HG02759 (cell line): ENCODE measurements at regions not wholly inside any gene's neighbourhood (a gene's known extent, or its start where the extent isn't known, plus 50 kb on each side); places are given as distances from the start of the nearest gene placed in this dataset.

Source experiments
- ATAC-seq: cut with Tn5 transposase; IDR thresholded peaks from one replicate; pipeline ENCODE4 v1.9.1; 2021; ENCODE audit warnings: mild to moderate bottlenecking, moderate library complexity; ENCODE audit not compliant: unreplicated experiment

DNA sequence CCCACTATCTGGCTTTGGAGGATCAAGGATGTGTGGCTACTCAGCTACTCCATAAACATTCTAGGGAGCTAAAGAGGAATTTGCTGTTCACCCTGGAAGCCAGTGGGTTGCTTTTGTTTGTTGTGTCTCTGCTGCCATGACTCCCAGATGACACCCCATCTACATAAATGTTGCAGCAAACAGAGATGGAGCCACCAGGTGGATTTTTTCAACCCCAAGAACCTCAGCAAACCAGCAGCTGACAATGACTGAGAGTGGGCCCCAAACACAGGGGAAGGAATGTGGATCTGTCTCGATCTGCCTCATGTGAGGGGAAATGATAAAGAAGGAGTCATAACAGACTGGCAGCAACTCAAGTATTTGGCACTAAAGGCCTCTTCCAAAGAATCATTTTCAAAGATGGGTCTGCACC is 132.7 kb upstream of the TNC start:
- ATAC-seq: no peak

GRCh38 chr9:115254287-115255180 is 136.6 kb upstream of the TNC start:
- ATAC-seq: no peak

GRCh38 chr9:115261656-115262081 is 143.7 kb upstream of the TNC start:
- no peak for ATAC-seq

- no peak for ATAC-seq
Observed at GRCh38 chr9:115262477-115262876, 144.5 kb upstream of the TNC start.

- ATAC-seq: no peak
Observed at GRCh38 chr9:115262952-115263351, 145.0 kb upstream of the TNC start.

DNA sequence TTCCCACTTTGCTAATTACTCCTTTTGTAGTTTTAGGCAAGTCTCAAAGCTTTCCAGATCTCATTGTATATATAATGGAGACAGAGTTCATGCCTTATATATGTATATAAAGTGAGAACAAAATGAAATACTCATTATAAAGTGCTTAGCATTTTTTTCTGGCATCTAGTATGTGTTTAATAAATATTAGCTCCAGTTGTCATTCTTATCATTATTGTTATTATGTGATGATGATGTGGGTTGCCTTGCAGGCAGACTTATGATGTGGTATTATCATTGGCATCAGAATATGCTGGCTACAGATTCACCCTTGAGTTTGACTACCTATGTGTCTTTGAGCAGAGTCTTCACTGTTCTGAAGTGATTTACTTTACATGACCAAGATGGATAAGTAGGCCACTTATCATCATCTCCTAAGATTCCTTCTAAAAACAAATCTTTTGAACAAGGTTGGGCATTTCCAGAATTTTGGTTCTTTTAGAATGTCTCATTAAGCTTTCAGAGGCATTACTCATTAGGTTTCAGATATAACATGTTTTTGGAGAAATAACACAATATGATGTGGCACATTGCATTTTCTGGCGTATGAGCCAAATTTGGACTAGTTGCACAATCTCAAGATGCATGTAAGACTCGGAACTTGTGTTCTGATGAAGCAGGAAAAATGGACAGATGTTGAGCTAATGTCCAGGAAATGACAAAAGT is 145.6 kb upstream of the TNC start:
- ATAC-seq: no peak

DNA sequence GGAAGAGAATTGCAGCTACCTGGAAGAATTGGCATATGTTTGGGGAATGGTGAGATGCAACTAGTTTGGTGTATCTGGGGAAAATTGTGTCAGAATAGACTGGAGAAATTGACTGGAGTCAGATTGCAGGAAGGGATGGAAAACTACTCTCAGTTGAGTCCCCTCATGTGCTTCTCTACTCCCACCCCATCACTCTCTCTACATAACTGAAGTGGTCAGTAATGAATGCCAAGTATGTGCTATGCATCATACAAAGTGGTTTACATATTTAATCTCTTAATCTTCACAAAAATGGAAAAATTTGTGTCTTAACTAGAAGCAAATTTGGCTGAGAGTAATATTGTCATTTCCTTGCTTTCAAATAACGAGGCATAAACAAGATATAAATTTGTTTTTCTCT is 146.4 kb upstream of the TNC start:
- ATAC-seq: no peak

- no peak for ATAC-seq
Observed at GRCh38 chr9:115267790-115268189, 149.8 kb upstream of the TNC start.

- no peak for ATAC-seq
Observed at GRCh38 chr9:115275753-115276152, 157.8 kb upstream of the TNC start.

DNA sequence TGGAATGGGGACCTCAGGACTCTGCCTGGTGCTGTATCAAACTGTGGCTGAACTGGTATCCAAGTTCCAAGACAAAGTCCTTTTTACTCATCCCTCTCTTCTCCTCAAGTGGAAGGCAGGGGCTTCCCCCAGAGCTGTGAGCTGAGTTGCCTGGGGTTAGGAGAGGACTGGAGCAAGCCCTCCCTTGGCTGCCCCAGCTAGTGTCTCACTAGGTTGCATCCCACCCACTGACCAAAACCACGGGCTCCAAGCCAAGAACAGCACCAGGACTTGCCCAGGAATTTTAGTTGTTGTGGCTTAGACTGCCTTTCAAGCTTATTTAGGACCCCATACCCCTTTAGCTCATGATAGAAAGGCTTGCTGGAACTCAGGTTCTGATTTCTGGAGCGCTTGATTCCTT is 158.7 kb upstream of the TNC start:
- no peak for ATAC-seq

- no peak for ATAC-seq
Observed at GRCh38 chr9:115277301-115277700, 159.3 kb upstream of the TNC start.

DNA sequence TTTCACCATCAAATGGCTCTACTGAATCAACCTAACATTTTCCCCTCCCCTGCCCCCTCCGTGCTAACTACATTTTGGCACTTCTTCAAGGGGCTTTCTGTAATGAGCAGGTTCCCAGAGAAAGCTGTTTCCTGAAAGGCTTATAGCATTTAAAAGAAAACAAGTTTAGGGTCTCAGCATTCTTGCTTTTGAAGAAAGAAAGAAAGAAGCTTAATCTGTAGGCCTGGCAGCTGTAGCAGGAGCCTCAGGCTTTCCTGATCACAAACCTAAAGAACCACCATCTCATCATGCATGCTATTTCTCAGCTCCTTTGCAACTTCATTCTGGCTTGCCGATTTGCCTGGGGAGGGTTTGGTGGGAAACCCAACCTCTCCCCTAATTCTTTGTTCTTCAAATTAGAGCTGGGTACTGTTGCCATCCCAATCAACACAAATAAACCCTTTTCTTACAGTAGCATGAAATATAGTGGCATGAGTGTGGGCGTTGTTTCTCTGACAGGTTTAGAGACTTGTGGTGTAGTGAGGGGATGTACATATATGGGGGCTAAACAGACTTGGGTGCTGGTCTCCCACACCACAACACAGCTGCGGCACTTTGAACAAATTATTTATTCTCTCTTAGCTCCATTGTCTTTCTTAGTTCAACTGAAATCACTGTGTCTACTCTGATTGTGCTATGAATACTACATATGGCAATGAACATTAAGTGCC is 160.5 kb upstream of the TNC start:
- ATAC-seq: no peak

- no peak for ATAC-seq
Observed at GRCh38 chr9:115283395-115283794, 165.4 kb upstream of the TNC start.

DNA sequence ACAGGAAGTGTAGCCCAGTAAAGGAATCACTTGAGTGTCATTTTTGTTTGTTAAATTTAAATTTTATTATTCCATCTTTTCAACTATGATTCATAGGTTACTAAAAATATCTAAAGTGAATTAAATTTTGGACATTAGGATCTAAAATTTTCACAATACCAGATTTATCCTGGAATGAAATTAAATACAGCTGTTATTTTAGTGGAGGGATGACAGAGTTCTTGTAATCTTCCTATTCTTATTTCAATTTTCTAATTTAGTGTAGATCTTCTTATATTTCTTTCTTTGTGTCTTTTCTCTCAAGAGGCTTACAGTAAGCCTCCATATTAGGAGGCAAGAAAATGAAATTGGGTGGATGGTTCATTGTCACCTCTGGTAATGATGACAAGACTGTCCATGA is 167.9 kb upstream of the TNC start:
- no peak for ATAC-seq

DNA sequence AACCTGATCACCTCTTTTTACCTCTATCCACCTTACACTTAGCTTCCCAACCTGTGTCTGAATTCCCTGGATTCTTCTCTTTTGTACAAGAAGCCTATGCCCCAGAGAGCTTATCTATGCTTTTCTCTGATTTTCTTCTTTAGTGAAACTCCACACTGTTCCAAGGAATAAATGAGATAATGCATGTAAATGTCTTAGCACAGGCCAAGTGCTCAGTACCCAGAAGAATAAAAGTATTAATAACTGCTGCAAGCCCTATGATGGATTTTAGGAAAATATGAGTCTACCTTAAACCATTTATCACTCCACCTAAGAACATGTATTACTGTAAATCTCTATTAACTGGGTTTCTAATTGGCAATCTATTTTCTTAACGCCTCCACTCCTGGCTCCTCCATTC is 168.5 kb upstream of the TNC start:
- no peak for ATAC-seq

DNA sequence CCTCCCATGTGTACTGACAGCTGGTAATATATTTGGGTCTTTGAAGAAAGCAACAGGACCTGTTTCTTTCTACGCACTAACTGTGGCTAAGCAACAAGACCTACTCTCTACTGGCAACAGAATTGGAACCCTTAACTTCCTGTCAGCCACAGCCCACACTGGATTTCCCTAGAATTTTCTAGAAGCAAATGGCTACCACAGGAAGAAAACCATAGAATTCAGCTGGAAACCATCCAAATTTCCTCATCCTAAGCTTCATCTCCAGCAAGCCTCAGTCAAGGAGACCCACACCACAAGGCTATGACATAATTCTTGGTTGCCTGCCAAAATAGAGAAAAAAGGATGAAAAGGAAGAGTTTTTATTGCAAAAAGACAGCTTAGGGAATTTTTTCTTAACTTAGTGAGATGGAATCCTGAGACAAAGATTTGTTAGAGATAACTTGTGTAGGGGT is 171.8 kb upstream of the TNC start:
- ATAC-seq: no peak

DNA sequence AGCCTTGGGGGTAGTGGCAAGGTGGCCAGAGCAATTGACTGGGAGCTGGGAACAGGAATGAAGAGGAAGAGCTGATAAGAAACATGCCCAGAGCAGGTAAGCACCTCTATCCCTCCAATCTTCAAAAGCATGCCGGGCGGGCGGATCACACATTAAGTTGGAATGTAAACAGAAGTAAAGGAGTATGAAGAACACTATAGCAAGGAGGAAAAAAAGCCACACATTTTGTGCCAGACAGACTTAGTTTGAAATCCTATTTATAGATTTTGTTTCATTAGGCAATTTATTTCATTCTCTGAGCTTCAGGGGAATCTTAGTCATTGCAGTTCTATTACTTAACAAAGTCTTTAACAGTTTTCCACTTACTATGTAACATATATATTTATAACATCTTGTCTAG is 173.9 kb upstream of the TNC start:
- ATAC-seq: no peak

DNA sequence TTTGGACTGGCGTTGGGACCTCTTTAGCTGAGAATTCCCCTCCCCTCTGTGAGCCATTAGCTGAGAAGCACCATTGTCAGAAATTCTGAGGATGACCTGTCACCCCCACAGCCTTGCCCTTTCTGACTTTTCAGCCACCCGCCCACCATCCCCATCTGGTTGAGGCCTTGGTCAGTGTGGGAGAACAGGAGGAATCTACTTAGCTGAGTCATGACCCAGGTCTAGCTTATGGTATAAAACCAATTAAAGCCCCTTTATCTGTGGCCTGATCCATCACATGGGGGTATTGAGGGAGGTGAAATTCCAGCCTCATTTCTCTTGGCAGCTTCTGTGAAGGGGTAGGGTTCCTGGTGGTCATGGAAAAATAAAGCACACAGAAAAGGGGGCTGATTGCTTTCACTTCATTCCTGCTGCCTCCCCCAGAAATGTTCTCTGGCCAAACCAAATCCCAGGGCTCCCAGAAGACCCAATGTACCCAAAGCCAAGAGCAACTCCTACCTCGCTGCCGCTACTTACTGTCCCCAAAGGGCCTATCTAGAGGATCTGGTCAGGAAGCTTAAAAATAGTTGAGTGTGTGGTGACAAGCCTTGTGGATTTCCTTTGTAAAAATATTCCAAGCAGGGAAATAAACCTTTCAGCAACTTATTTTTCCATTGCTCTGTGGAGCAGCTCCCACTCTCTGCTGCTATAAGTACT is 174.8 kb upstream of the TNC start:
- no peak for ATAC-seq

DNA sequence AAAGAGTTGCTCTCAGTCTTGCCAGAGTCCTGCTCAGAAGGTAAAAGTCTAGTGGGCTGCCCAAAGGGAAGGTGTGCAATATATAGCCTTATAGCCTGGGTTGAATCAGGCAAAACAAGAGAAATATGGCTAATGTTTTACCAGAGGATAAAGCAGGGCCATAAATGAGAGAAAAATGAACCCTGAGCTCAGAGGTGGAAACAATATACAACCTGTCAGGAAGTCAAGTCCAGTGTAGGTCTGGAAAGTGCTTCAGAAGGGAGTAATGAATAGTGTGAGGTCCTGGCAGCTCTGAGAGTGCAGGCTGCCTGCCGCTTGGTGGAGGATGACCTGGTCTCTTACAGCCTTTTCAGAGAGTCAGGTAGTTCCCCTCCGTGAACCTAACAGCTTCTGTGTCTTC is 177.8 kb upstream of the TNC start:
- ATAC-seq: no peak

GRCh38 chr9:115296831-115297565 is 179.0 kb upstream of the TNC start:
- ATAC-seq: no peak
